Esophagus squamous epithelium (tissue), 4 donors: ENCODE measurements at regions not wholly inside any gene's neighbourhood (a gene's known extent, or its start where the extent isn't known, plus 50 kb on each side); places are given as distances from the start of the nearest gene placed in this dataset.

ENCODE experiments used
- POLR2A ChIP-seq, 4 donors: fragments of 450-650 bp; IDR thresholded peaks; one replicate each; pipeline ENCODE4 v1.6.1; 2017; ENCODE audit warnings: antibody characterized with exemption in 4 of 4, mild to moderate bottlenecking in 4 of 4, moderate library complexity in 3 of 4
- TF ChIP-seq, protein P1 (sequence below), 6 experiments: fragments of 450-650 bp in 4 of 6; fragments of 200-600 bp in 2 of 6; sonication (generic) in 2 of 6; IDR thresholded peaks; one replicate each; pipeline ENCODE4 v1.5.1; 2016 to 2019; ENCODE audit warnings: antibody characterized with exemption in 6 of 6, mild to moderate bottlenecking in 4 of 6, moderate library complexity in 4 of 6

GRCh38 chr2:136230464-136230863, 112.5 kb upstream of the CXCR4 start:
- no peak for TF ChIP-seq POLR2A (IDR thresholded peaks at IDR 0.05)
- TF ChIP-seq, protein P1, sequence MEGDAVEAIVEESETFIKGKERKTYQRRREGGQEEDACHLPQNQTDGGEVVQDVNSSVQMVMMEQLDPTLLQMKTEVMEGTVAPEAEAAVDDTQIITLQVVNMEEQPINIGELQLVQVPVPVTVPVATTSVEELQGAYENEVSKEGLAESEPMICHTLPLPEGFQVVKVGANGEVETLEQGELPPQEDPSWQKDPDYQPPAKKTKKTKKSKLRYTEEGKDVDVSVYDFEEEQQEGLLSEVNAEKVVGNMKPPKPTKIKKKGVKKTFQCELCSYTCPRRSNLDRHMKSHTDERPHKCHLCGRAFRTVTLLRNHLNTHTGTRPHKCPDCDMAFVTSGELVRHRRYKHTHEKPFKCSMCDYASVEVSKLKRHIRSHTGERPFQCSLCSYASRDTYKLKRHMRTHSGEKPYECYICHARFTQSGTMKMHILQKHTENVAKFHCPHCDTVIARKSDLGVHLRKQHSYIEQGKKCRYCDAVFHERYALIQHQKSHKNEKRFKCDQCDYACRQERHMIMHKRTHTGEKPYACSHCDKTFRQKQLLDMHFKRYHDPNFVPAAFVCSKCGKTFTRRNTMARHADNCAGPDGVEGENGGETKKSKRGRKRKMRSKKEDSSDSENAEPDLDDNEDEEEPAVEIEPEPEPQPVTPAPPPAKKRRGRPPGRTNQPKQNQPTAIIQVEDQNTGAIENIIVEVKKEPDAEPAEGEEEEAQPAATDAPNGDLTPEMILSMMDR (IDR thresholded peaks at IDR 0.05) = no peak
